ENCODE measurements at regions not wholly inside any gene's neighbourhood (a gene's known extent, or its start where the extent isn't known, plus 50 kb on each side); places are given as distances from the start of the nearest gene placed in this dataset.
"Not testable (repeated sequence)": the region's sequence is repeated elsewhere in the genome, so short reads cannot be mapped to it uniquely, and the experiment has no call there.

- DNase-seq (ENCODE audit: extremely low read depth in 1 of 2, low read depth in 1 of 2), result peak in 1 of 2 donors; percentile 19
These were observed 60.6 kb upstream of the AKR1C1 start for GRCh38 chr10:4902571-4903011.

- not testable (repeated sequence) for DNase-seq (ENCODE audit: extremely low read depth in 1 of 2, low read depth in 1 of 2)
These were observed 60.1 kb upstream of the AKR1C1 start for GRCh38 chr10:4903126-4903525.

GRCh38 chr10:4903675-4904074 lies 59.5 kb upstream of the AKR1C1 start:
- not testable (repeated sequence) for DNase-seq (ENCODE audit: extremely low read depth in 1 of 2, low read depth in 1 of 2)

- no peak for DNase-seq (ENCODE audit: extremely low read depth in 1 of 2, low read depth in 1 of 2)
These were observed 54.1 kb upstream of the AKR1C1 start for GRCh38 chr10:4909118-4909517.

Measured in stimulated activated CD8-positive, alpha-beta memory T cell treated with anti-CD3 and anti-CD28 coated beads, Interleukin-7, amount 100 ng/mL, for 48 hours (primary cell).